ENCODE measurements at regions not wholly inside any gene's neighbourhood (a gene's known extent, or its start where the extent isn't known, plus 50 kb on each side); places are given as distances from the start of the nearest gene placed in this dataset.
A peak's percentile ranks its signal among the peaks of the same experiment; 100 is the strongest.
"Not testable (repeated sequence)": the region's sequence is repeated elsewhere in the genome, so short reads cannot be mapped to it uniquely, and the experiment has no call there.

- Histone ChIP-seq H3K4me3 (ENCODE audit: low read length in 2 of 2) (no peak overlapping the region), H3K27ac (ENCODE audit: low read depth in 1 of 2, low read length in 1 of 2) (no peak overlapping the region), H3K36me3 (ENCODE audit: control insufficient read depth in 2 of 2, insufficient read depth in 2 of 2, low read length in 1 of 2) (no peaks in the 10 kb centered on the region), H3K9me3 (ENCODE audit: control insufficient read depth in 2 of 2, insufficient read depth in 1 of 2, low read length in 1 of 2) (no peaks in the 10 kb centered on the region), H3K4me1 (ENCODE audit: control insufficient read depth in 2 of 2, insufficient read depth in 2 of 2, low read length in 2 of 2) (no peaks in the 10 kb centered on the region), H3K27me3 (ENCODE audit: control insufficient read depth in 2 of 2, insufficient read depth in 1 of 2, low read length in 1 of 2) (no peaks in the 10 kb centered on the region)
- WGBS: 97% methylated on average over 1 of the region's 1 CpG
- no peak for DNase-seq (ENCODE audit: low read depth in 6 of 9, low spot score in 9 of 9)
Observed at GRCh38 chr6:12640438-12640837, 76.1 kb upstream of the PHACTR1 start.

GRCh38 chr6:12641785-12642184 lies 74.8 kb upstream of the PHACTR1 start:
- H3K9me3 ChIP-seq (ENCODE audit: control insufficient read depth in 2 of 2, insufficient read depth in 1 of 2, low read length in 1 of 2); H3K27ac ChIP-seq (ENCODE audit: low read depth in 1 of 2, low read length in 1 of 2); H3K4me1 ChIP-seq (ENCODE audit: control insufficient read depth in 2 of 2, insufficient read depth in 2 of 2, low read length in 2 of 2); H3K27me3 ChIP-seq (ENCODE audit: control insufficient read depth in 2 of 2, insufficient read depth in 1 of 2, low read length in 1 of 2); H3K36me3 ChIP-seq (ENCODE audit: control insufficient read depth in 2 of 2, insufficient read depth in 2 of 2, low read length in 1 of 2); DNase-seq (ENCODE audit: low read depth in 6 of 9, low spot score in 9 of 9); H3K4me3 ChIP-seq (ENCODE audit: low read length in 2 of 2): not testable (repeated sequence)
- WGBS: 99% methylated on average over 2 of the region's 2 CpGs

DNA sequence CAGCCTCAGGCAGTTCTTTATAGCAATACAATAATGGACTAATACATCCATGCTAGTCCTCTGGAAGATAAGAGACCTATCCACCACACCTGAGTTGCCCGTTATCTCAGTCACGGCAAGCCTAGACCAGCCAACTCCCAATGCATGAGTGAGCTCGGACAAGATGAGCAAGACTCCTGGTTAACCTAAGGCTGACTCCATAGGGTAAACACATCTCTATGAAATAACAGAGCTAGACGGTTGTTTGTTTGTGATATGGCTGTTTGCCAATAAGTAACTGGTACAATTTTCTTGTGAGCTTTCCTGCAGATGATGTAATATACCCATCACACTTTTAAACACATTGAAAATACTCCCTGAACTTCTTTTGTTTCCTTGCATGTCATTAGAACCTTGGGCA lies 70.6 kb upstream of the PHACTR1 start:
- WGBS: 95% methylated on average over 4 of the region's 4 CpGs
- Histone ChIP-seq H3K4me3 (ENCODE audit: low read length in 2 of 2) (no peak overlapping the region), H3K9me3 (ENCODE audit: control insufficient read depth in 2 of 2, insufficient read depth in 1 of 2, low read length in 1 of 2) (no peaks in the 10 kb centered on the region), H3K36me3 (ENCODE audit: control insufficient read depth in 2 of 2, insufficient read depth in 2 of 2, low read length in 1 of 2) (no peaks in the 10 kb centered on the region), H3K27ac (ENCODE audit: low read depth in 1 of 2, low read length in 1 of 2) (no peak overlapping the region), H3K4me1 (ENCODE audit: control insufficient read depth in 2 of 2, insufficient read depth in 2 of 2, low read length in 2 of 2) (no peaks in the 10 kb centered on the region), H3K27me3 (ENCODE audit: control insufficient read depth in 2 of 2, insufficient read depth in 1 of 2, low read length in 1 of 2) (no peaks in the 10 kb centered on the region)
- no peak for DNase-seq (ENCODE audit: low read depth in 6 of 9, low spot score in 9 of 9)

DNA sequence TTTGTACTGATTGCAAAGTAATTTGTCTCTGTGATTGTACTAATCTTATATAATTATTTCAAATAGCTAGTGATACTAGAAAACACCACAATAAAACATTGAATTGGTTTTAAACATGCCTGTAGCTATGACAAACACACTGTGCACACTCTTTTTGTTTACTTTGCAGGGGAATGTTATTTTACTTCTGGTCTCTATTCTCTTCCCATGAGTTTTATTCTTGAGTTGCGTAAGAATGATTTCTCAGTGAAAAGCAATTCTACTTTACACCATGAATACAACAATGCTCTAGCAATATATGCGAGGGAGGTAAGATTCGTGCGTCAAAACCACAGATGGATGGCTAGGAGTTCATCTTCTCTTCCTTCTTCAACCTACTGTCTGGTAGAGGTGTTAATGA lies 68.4 kb upstream of the PHACTR1 start:
- Histone ChIP-seq H3K4me3 (ENCODE audit: low read length in 2 of 2) (no peak overlapping the region), H3K27ac (ENCODE audit: low read depth in 1 of 2, low read length in 1 of 2) (no peak overlapping the region), H3K9me3 (ENCODE audit: control insufficient read depth in 2 of 2, insufficient read depth in 1 of 2, low read length in 1 of 2) (no peaks in the 10 kb centered on the region), H3K36me3 (ENCODE audit: control insufficient read depth in 2 of 2, insufficient read depth in 2 of 2, low read length in 1 of 2) (no peaks in the 10 kb centered on the region), H3K27me3 (ENCODE audit: control insufficient read depth in 2 of 2, insufficient read depth in 1 of 2, low read length in 1 of 2) (no peaks in the 10 kb centered on the region), H3K4me1 (ENCODE audit: control insufficient read depth in 2 of 2, insufficient read depth in 2 of 2, low read length in 2 of 2) (no peaks in the 10 kb centered on the region)
- no peak for DNase-seq (ENCODE audit: low read depth in 6 of 9, low spot score in 9 of 9)
- 99% methylated on average over 4 of the region's 4 CpGs for WGBS

GRCh38 chr6:12649325-12649724 lies 67.2 kb upstream of the PHACTR1 start:
- Histone ChIP-seq H3K36me3 (ENCODE audit: control insufficient read depth in 2 of 2, insufficient read depth in 2 of 2, low read length in 1 of 2) (no peaks in the 10 kb centered on the region), H3K27ac (ENCODE audit: low read depth in 1 of 2, low read length in 1 of 2) (no peak overlapping the region), H3K4me3 (ENCODE audit: low read length in 2 of 2) (no peak overlapping the region), H3K9me3 (ENCODE audit: control insufficient read depth in 2 of 2, insufficient read depth in 1 of 2, low read length in 1 of 2) (no peaks in the 10 kb centered on the region), H3K27me3 (ENCODE audit: control insufficient read depth in 2 of 2, insufficient read depth in 1 of 2, low read length in 1 of 2) (no peaks in the 10 kb centered on the region), H3K4me1 (ENCODE audit: control insufficient read depth in 2 of 2, insufficient read depth in 2 of 2, low read length in 2 of 2) (no peaks in the 10 kb centered on the region)
- 100% methylated on average over 1 of the region's 1 CpG for WGBS
- no peak for DNase-seq (ENCODE audit: low read depth in 6 of 9, low spot score in 9 of 9)

GRCh38 chr6:12653486-12653885 lies 63.1 kb upstream of the PHACTR1 start:
- H3K4me1 ChIP-seq (ENCODE audit: control insufficient read depth in 2 of 2, insufficient read depth in 2 of 2, low read length in 2 of 2): no peaks in the 10 kb centered on the region
- WGBS: 24% methylated on average over 5 of the region's 5 CpGs
- H3K27ac ChIP-seq (ENCODE audit: low read depth in 1 of 2, low read length in 1 of 2): no peak overlapping the region
- H3K27me3 ChIP-seq (ENCODE audit: control insufficient read depth in 2 of 2, insufficient read depth in 1 of 2, low read length in 1 of 2): no peaks in the 10 kb centered on the region
- H3K4me3 ChIP-seq (ENCODE audit: low read length in 2 of 2): no peak overlapping the region
- DNase-seq (ENCODE audit: low read depth in 6 of 9, low spot score in 9 of 9): no peak
- H3K9me3 ChIP-seq (ENCODE audit: control insufficient read depth in 2 of 2, insufficient read depth in 1 of 2, low read length in 1 of 2): no peaks in the 10 kb centered on the region
- H3K36me3 ChIP-seq (ENCODE audit: control insufficient read depth in 2 of 2, insufficient read depth in 2 of 2, low read length in 1 of 2): no peaks in the 10 kb centered on the region

GRCh38 chr6:12654107-12654506 lies 62.5 kb upstream of the PHACTR1 start:
- H3K36me3 ChIP-seq (ENCODE audit: control insufficient read depth in 2 of 2, insufficient read depth in 2 of 2, low read length in 1 of 2): no peaks in the 10 kb centered on the region
- H3K9me3 ChIP-seq (ENCODE audit: control insufficient read depth in 2 of 2, insufficient read depth in 1 of 2, low read length in 1 of 2): no peaks in the 10 kb centered on the region
- no peak overlapping the region for H3K4me3 ChIP-seq (ENCODE audit: low read length in 2 of 2)
- no peak overlapping the region for H3K27ac ChIP-seq (ENCODE audit: low read depth in 1 of 2, low read length in 1 of 2)
- no peaks in the 10 kb centered on the region for H3K4me1 ChIP-seq (ENCODE audit: control insufficient read depth in 2 of 2, insufficient read depth in 2 of 2, low read length in 2 of 2)
- 80% methylated on average over 3 of the region's 3 CpGs for WGBS
- H3K27me3 ChIP-seq (ENCODE audit: control insufficient read depth in 2 of 2, insufficient read depth in 1 of 2, low read length in 1 of 2): no peaks in the 10 kb centered on the region
- DNase-seq (ENCODE audit: low read depth in 6 of 9, low spot score in 9 of 9): no peak

GRCh38 chr6:12654514-12654913 lies 62.1 kb upstream of the PHACTR1 start:
- no peak for DNase-seq (ENCODE audit: low read depth in 6 of 9, low spot score in 9 of 9)
- Histone ChIP-seq H3K27ac (ENCODE audit: low read depth in 1 of 2, low read length in 1 of 2) (no peak overlapping the region), H3K4me3 (ENCODE audit: low read length in 2 of 2) (no peak overlapping the region), H3K9me3 (ENCODE audit: control insufficient read depth in 2 of 2, insufficient read depth in 1 of 2, low read length in 1 of 2) (no peaks in the 10 kb centered on the region), H3K4me1 (ENCODE audit: control insufficient read depth in 2 of 2, insufficient read depth in 2 of 2, low read length in 2 of 2) (no peaks in the 10 kb centered on the region), H3K27me3 (ENCODE audit: control insufficient read depth in 2 of 2, insufficient read depth in 1 of 2, low read length in 1 of 2) (no peaks in the 10 kb centered on the region), H3K36me3 (ENCODE audit: control insufficient read depth in 2 of 2, insufficient read depth in 2 of 2, low read length in 1 of 2) (no peaks in the 10 kb centered on the region)
- 71% methylated on average over 3 of the region's 3 CpGs for WGBS

GRCh38 chr6:12656906-12657305 lies 59.7 kb upstream of the PHACTR1 start:
- Histone ChIP-seq H3K4me1 (ENCODE audit: control insufficient read depth in 2 of 2, insufficient read depth in 2 of 2, low read length in 2 of 2) (no peaks in the 10 kb centered on the region), H3K36me3 (ENCODE audit: control insufficient read depth in 2 of 2, insufficient read depth in 2 of 2, low read length in 1 of 2) (no peaks in the 10 kb centered on the region), H3K4me3 (ENCODE audit: low read length in 2 of 2) (no peak overlapping the region), H3K9me3 (ENCODE audit: control insufficient read depth in 2 of 2, insufficient read depth in 1 of 2, low read length in 1 of 2) (no peaks in the 10 kb centered on the region), H3K27ac (ENCODE audit: low read depth in 1 of 2, low read length in 1 of 2) (peak overlapping the region in 1 of 2 donors; percentile 11), H3K27me3 (ENCODE audit: control insufficient read depth in 2 of 2, insufficient read depth in 1 of 2, low read length in 1 of 2) (no peaks in the 10 kb centered on the region)
- DNase-seq (ENCODE audit: low read depth in 6 of 9, low spot score in 9 of 9): no peak
- 91% methylated on average over 3 of the region's 3 CpGs for WGBS

DNA sequence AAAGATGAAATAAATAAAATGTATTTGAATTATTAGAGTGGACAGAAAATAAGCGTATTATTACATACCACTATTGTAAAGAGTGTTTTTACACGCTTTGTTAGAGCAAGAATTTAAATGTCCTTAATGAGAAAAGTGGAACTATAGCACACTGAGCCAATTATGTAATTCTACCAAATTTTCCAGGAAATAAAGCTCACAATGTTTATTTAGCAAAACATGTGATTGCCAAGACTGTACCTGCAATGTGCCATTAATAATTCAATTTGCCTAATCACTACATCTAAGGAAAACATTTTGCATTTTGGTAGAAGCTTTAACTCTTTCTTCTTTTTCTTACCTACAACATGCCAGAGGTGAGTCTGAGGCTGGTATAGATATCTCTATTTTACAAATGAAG lies 58.7 kb upstream of the PHACTR1 start:
- no peaks in the 10 kb centered on the region for H3K36me3 ChIP-seq (ENCODE audit: control insufficient read depth in 2 of 2, insufficient read depth in 2 of 2, low read length in 1 of 2)
- H3K27ac ChIP-seq (ENCODE audit: low read depth in 1 of 2, low read length in 1 of 2): no peak overlapping the region
- H3K27me3 ChIP-seq (ENCODE audit: control insufficient read depth in 2 of 2, insufficient read depth in 1 of 2, low read length in 1 of 2): no peaks in the 10 kb centered on the region
- H3K9me3 ChIP-seq (ENCODE audit: control insufficient read depth in 2 of 2, insufficient read depth in 1 of 2, low read length in 1 of 2): no peaks in the 10 kb centered on the region
- no peaks in the 10 kb centered on the region for H3K4me1 ChIP-seq (ENCODE audit: control insufficient read depth in 2 of 2, insufficient read depth in 2 of 2, low read length in 2 of 2)
- 99% methylated on average over 2 of the region's 2 CpGs for whole genome bisulfite sequencing
- H3K4me3 ChIP-seq (ENCODE audit: low read length in 2 of 2): no peak overlapping the region
- DNase-seq (ENCODE audit: low read depth in 6 of 9, low spot score in 9 of 9): no peak
